GM23338 (cell line): ENCODE measurements at regions not wholly inside any gene's neighbourhood (a gene's known extent, or its start where the extent isn't known, plus 50 kb on each side); places are given as distances from the start of the nearest gene placed in this dataset.

Experiments used
- ATAC-seq: fragments of 200-7000 bp; cut with Tn5 transposase; 3 replicates; pipeline ENCODE4 v1.9.1; 2020
- DNase-seq: peaks from one replicate; pipeline ENCODE4 v3.0.0-alpha.2; 2015; ENCODE audit warnings: low spot score
- H2AFZ ChIP-seq: fragments of 200-600 bp; sonication (generic); 2 replicates; pipeline ENCODE4 v1.8.0; 2016; ENCODE audit warnings: antibody characterized with exemption, mild to moderate bottlenecking, moderate library complexity
- H3F3A ChIP-seq: fragments of 200-600 bp; sonication (generic); replicated peaks from 2 replicates; pipeline ENCODE4 v1.8.0; 2017; ENCODE audit warnings: antibody characterized with exemption, mixed run types, low read depth
- H3K27ac ChIP-seq: fragments of 200-600 bp; sonication (generic); 2 replicates; pipeline ENCODE4 v1.6.1; 2016; ENCODE audit warnings: low read depth
- H3K27me3 ChIP-seq: fragments of 200-600 bp; sonication (generic); 2 replicates; pipeline ENCODE4 v1.8.0; 2016; ENCODE audit warnings: mild to moderate bottlenecking, mixed run types, moderate library complexity; ENCODE audit not compliant: insufficient read depth
- H3K36me3 ChIP-seq: fragments of 200-600 bp; sonication (generic); 2 replicates; pipeline ENCODE4 v1.8.0; 2016; ENCODE audit warnings: mild to moderate bottlenecking; ENCODE audit not compliant: insufficient read depth
- H3K4me1 ChIP-seq: fragments of 200-600 bp; sonication (generic); 2 replicates; pipeline ENCODE4 v1.8.0; 2016; ENCODE audit warnings: mild to moderate bottlenecking, moderate library complexity; ENCODE audit not compliant: insufficient read depth
- H3K4me2 ChIP-seq: fragments of 200-600 bp; sonication (generic); 2 replicates; pipeline ENCODE4 v1.7.1; 2017; ENCODE audit warnings: mixed run types
- H3K4me3 ChIP-seq: fragments of 200-600 bp; sonication (generic); 2 replicates; pipeline ENCODE4 v1.6.1; 2016; ENCODE audit warnings: mixed run types
- H3K79me2 ChIP-seq: fragments of 200-600 bp; sonication (generic); replicated peaks from 2 replicates; pipeline ENCODE4 v1.8.0; 2017; ENCODE audit warnings: mild to moderate bottlenecking; ENCODE audit not compliant: insufficient read depth
- H3K9me2 ChIP-seq: fragments of 200-600 bp; sonication (generic); 2 replicates; pipeline ENCODE4 v1.8.0; 2017; ENCODE audit not compliant: insufficient read depth
- H4K20me1 ChIP-seq: fragments of 200-600 bp; sonication (generic); replicated peaks from 2 replicates; pipeline ENCODE4 v1.8.0; 2017; ENCODE audit warnings: mild to moderate bottlenecking; ENCODE audit not compliant: insufficient read depth
- H3K27ac Mint-ChIP-seq: 2 replicates; pipeline ENCODE4 v1.8.0; 2020; ENCODE audit warnings: inconsistent platforms, mild to moderate bottlenecking, moderate library complexity, mixed read lengths
- H3K27me3 Mint-ChIP-seq: 3 replicates; pipeline ENCODE4 v1.8.0; 2022; ENCODE audit warnings: low read depth, mild to moderate bottlenecking, moderate library complexity, mixed read lengths, inconsistent platforms; ENCODE audit not compliant: insufficient read depth, poor library complexity
- H3K36me3 Mint-ChIP-seq: 3 replicates; pipeline ENCODE4 v1.8.0; 2021; ENCODE audit warnings: low read depth, mild to moderate bottlenecking, inconsistent platforms, moderate library complexity, mixed read lengths
- H3K4me1 Mint-ChIP-seq: 3 replicates; pipeline ENCODE4 v1.8.0; 2020; ENCODE audit warnings: mild to moderate bottlenecking, inconsistent platforms, mixed read lengths
- H3K4me3 Mint-ChIP-seq: 3 replicates; pipeline ENCODE4 v1.8.0; 2021; ENCODE audit warnings: moderate library complexity, mild to moderate bottlenecking, inconsistent platforms, mixed read lengths
- H3K9me3 Mint-ChIP-seq: 3 replicates; pipeline ENCODE4 v1.8.0; 2020; ENCODE audit warnings: moderate library complexity, mild to moderate bottlenecking, inconsistent platforms, mixed read lengths
- CREB1 ChIP-seq: fragments of 250-450 bp; sonication (Bioruptor Pico); IDR thresholded peaks from 2 replicates; pipeline ENCODE4 v1.5.0; 2020; ENCODE audit warnings: low read depth, mild to moderate bottlenecking, moderate library complexity
- EZH2 ChIP-seq: fragments of 200-600 bp; sonication (generic); IDR thresholded peaks from one replicate; pipeline ENCODE4 v1.8.0; 2017; ENCODE audit warnings: antibody characterized with exemption, mild to moderate bottlenecking, low read depth; ENCODE audit not compliant: unreplicated experiment
- EZH2phosphoT487 ChIP-seq: fragments of 200-600 bp; sonication (generic); IDR thresholded peaks from one replicate; pipeline ENCODE4 v1.8.1; 2018; ENCODE audit warnings: antibody characterized with exemption; ENCODE audit not compliant: unreplicated experiment
- JUNB ChIP-seq: IDR thresholded peaks from one replicate; pipeline ENCODE4 v1.6.1; 2016; ENCODE audit warnings: antibody characterized with exemption; ENCODE audit not compliant: unreplicated experiment
- POLR2AphosphoS5 ChIP-seq: IDR thresholded peaks from 2 replicates; pipeline ENCODE4 v1.6.1; 2016; ENCODE audit warnings: antibody characterized with exemption, low read depth
- STAT1 ChIP-seq: IDR thresholded peaks from one replicate; pipeline ENCODE4 v1.6.1; 2016; ENCODE audit warnings: antibody characterized with exemption; ENCODE audit not compliant: unreplicated experiment
- ZNF331 ChIP-seq: fragments of 250-450 bp; sonication (Bioruptor Pico); IDR thresholded peaks from 2 replicates; pipeline ENCODE4 v1.5.0; 2020; ENCODE audit warnings: low read depth, mild to moderate bottlenecking, moderate library complexity
- ZNF462 ChIP-seq: fragments of 250-450 bp; sonication (Bioruptor Pico); IDR thresholded peaks from 2 replicates; pipeline ENCODE4 v1.5.0; 2020; ENCODE audit warnings: mild to moderate bottlenecking, moderate library complexity
- TF ChIP-seq, protein P1 (sequence below): IDR thresholded peaks from 2 replicates; pipeline ENCODE4 v1.6.1; 2016; ENCODE audit warnings: antibody characterized with exemption

GRCh38 chr6:153698637-153699036 is 340.4 kb upstream of the OPRM1 start:
- ATAC-seq (no peak), DNase-seq (no peak)
- Mint-ChIP-seq H3K9me3 (no peaks in the 10 kb centered on the region), H3K36me3 (no peaks in the 10 kb centered on the region), H3K27ac (no peak overlapping the region), H3K27me3 (no peaks in the 10 kb centered on the region), H3K4me1 (peaks cover 4% of the 10 kb centered on the region; the same call in 1 of the 3 replicates), H3K4me3 (no peak overlapping the region)
- Histone ChIP-seq H4K20me1 (no peaks in the 10 kb centered on the region), H3F3A (no peaks in the 10 kb centered on the region), H3K79me2 (no peaks in the 10 kb centered on the region), H3K4me1 (no peaks in the 10 kb centered on the region), H2AFZ (no peak overlapping the region), H3K27ac (no peak overlapping the region), H3K4me2 (no peak overlapping the region), H3K27me3 (no peaks in the 10 kb centered on the region), H3K4me3 (no peak overlapping the region), H3K9me2 (no peaks in the 10 kb centered on the region), H3K36me3 (no peaks in the 10 kb centered on the region)
- TF ChIP-seq EZH2 (no peak), POLR2AphosphoS5 (no peak)
- TF ChIP-seq, protein P1, sequence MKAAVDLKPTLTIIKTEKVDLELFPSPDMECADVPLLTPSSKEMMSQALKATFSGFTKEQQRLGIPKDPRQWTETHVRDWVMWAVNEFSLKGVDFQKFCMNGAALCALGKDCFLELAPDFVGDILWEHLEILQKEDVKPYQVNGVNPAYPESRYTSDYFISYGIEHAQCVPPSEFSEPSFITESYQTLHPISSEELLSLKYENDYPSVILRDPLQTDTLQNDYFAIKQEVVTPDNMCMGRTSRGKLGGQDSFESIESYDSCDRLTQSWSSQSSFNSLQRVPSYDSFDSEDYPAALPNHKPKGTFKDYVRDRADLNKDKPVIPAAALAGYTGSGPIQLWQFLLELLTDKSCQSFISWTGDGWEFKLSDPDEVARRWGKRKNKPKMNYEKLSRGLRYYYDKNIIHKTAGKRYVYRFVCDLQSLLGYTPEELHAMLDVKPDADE, result no peak

DNA sequence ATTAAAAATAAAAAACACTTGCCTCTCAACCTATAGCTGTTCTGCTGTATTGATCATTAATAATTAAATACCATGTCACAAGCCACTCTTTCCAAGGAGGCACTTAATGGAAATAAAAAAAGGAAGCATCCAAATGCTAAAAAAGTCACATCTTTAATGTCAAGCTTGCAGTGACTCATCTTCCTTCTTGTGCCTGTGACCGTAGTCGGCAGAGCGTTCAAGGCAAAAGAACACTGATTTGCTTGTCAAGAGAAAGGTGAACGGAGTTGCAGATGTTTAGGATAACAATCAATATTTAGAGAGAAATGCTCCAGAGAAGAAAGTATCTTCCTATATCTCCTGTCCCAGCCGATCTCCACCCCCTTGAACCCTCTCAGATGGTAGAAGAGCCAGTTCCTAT is 341.0 kb upstream of the OPRM1 start:
- no peaks in the 10 kb centered on the region for H3K27me3 Mint-ChIP-seq
- Histone ChIP-seq H3K27me3 (no peaks in the 10 kb centered on the region), H3F3A (no peaks in the 10 kb centered on the region), H3K4me1 (no peaks in the 10 kb centered on the region), H3K4me3 (no peak overlapping the region), H4K20me1 (no peaks in the 10 kb centered on the region), H2AFZ (no peak overlapping the region), H3K4me2 (no peak overlapping the region), H3K9me2 (no peaks in the 10 kb centered on the region), H3K36me3 (no peaks in the 10 kb centered on the region), H3K27ac (no peak overlapping the region), H3K79me2 (no peaks in the 10 kb centered on the region)
- H3K4me3 Mint-ChIP-seq, result no peak overlapping the region
- H3K36me3 Mint-ChIP-seq, result no peaks in the 10 kb centered on the region
- DNase-seq (no peak), ATAC-seq (no peak)
- H3K9me3 Mint-ChIP-seq, result no peaks in the 10 kb centered on the region
- no peak for TF ChIP-seq JUNB
- no peak for TF ChIP-seq EZH2
- TF ChIP-seq CREB1 (CRISPR knock-in tag), result no peak
- TF ChIP-seq STAT1, result no peak
- no peak for TF ChIP-seq ZNF331
- TF ChIP-seq EZH2phosphoT487, result no peak
- TF ChIP-seq ZNF462 (CRISPR knock-in tag), result no peak
- peaks cover 4% of the 10 kb centered on the region; the same call in 1 of the 3 replicates for H3K4me1 Mint-ChIP-seq
- no peak overlapping the region for H3K27ac Mint-ChIP-seq
